Activated CD8-positive, alpha-beta T cell treated with anti-CD3 and anti-CD28 coated beads, Interleukin-2, amount 10 ng/mL, durations not matched to agents 7 days and 5 days (primary cell): ENCODE measurements at regions not wholly inside any gene's neighbourhood (a gene's known extent, or its start where the extent isn't known, plus 50 kb on each side); places are given as distances from the start of the nearest gene placed in this dataset.
"Not testable (repeated sequence)": the region's sequence is repeated elsewhere in the genome, so short reads cannot be mapped to it uniquely, and the experiment has no call there.

Source experiments
- ATAC-seq: fragments of 150-1000 bp; cut with Tn5 transposase; one replicate; pipeline ENCODE4 v1.10.0; 2021; ENCODE audit warnings: moderate library complexity
- CTCF ChIA-PET: fragments of 350-600 bp; sonication (Branson Sonifier 250); formaldehyde crosslinking; loops from one replicate; lab custom pipeline; 2021; ENCODE audit warnings: antibody characterized with exemption; lab: Charles Lee
- POLR2A ChIA-PET: fragments of 350-600 bp; sonication (Branson Sonifier 250); formaldehyde crosslinking; loops from one replicate; lab custom pipeline; 2021; ENCODE audit warnings: antibody characterized with exemption; lab: Charles Lee
- DNase-seq: peaks from one replicate; pipeline ENCODE4 v3.0.0-alpha.2; 2020
- H3K27ac Mint-ChIP-seq: one replicate; pipeline ENCODE4 v1.8.0; 2021; ENCODE audit warnings: mild to moderate bottlenecking, mixed read lengths
- H3K27me3 Mint-ChIP-seq: one replicate; pipeline ENCODE4 v1.8.0; 2021; ENCODE audit warnings: low read depth, mixed read lengths
- H3K36me3 Mint-ChIP-seq: one replicate; pipeline ENCODE4 v1.8.0; 2021; ENCODE audit warnings: low read depth, mixed read lengths
- H3K4me1 Mint-ChIP-seq: one replicate; pipeline ENCODE4 v1.8.0; 2021; ENCODE audit warnings: low read depth, mixed read lengths
- H3K4me3 Mint-ChIP-seq: one replicate; pipeline ENCODE4 v1.8.0; 2021; ENCODE audit warnings: mild to moderate bottlenecking, mixed read lengths
- H3K9me3 Mint-ChIP-seq: one replicate; pipeline ENCODE4 v1.8.0; 2022; ENCODE audit warnings: mixed read lengths; ENCODE audit not compliant: insufficient read depth

DNA sequence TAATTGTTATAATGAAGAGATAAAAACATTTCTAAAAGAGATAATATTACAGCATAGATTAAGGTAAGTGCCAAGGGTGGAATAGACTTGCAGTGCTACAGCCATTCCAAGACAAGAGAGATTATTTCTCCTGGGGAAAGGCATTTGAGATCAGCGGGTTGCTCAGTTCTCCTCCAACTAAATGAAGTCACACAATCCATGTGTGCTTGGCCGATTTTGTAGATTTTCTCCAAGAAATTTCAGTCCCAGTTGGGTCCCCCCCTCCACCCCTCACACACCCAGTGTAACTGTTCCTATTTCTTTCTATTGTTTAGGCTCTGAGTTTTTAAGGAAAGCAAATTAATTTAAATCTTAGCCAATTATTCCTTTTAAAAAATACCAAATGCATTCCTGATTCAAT lies 315.1 kb downstream of the GOLGA6L6 start:
- H3K36me3 Mint-ChIP-seq, POLR2A ChIA-PET, H3K27ac Mint-ChIP-seq, H3K4me1 Mint-ChIP-seq, H3K4me3 Mint-ChIP-seq, CTCF ChIA-PET, H3K9me3 Mint-ChIP-seq, DNase-seq, ATAC-seq, H3K27me3 Mint-ChIP-seq: not testable (repeated sequence)

DNA sequence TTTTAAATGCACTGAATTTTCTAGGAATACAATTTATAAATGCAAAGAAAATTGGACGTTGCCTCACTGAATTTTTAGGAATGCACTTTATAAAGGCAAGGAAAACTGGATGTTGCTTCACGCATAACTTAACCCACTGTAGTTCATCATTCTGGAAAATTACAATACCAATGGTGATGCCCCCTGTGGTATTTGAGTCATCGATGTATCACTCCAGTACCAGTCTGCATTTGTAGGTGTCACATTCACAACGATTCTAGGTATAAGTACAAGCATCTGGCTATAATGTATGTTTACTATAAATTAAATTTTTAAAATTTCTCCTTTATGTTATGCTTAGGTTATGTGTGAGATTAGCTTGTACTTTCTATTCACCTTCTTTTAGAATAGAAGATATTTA lies 320.5 kb downstream of the GOLGA6L6 start:
- H3K9me3 Mint-ChIP-seq, CTCF ChIA-PET, H3K27me3 Mint-ChIP-seq, ATAC-seq, H3K4me3 Mint-ChIP-seq, POLR2A ChIA-PET, H3K36me3 Mint-ChIP-seq, DNase-seq, H3K4me1 Mint-ChIP-seq, H3K27ac Mint-ChIP-seq: not testable (repeated sequence)

DNA sequence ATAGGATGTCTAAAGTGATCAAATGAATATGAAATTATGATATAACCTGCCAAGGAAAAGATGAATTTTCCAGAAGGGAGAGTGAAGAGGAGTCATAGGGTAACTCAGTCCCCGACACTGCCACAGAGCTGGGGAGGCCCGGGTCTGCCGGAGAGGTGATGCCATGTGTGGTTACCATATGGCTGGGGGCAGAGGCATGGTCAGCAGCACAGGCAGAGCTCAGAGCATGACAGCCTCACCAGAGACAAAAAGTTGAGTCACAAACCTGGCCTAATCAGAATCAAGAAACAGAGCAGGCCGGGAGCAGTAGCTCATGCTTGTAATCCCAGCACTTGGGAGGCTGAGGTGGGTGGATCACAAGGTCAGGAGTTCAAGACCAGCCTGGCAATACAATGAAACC lies 322.4 kb downstream of the GOLGA6L6 start:
- H3K4me3 Mint-ChIP-seq, POLR2A ChIA-PET, DNase-seq, H3K4me1 Mint-ChIP-seq, ATAC-seq, H3K27me3 Mint-ChIP-seq, H3K36me3 Mint-ChIP-seq, H3K27ac Mint-ChIP-seq, CTCF ChIA-PET, H3K9me3 Mint-ChIP-seq: not testable (repeated sequence)

DNA sequence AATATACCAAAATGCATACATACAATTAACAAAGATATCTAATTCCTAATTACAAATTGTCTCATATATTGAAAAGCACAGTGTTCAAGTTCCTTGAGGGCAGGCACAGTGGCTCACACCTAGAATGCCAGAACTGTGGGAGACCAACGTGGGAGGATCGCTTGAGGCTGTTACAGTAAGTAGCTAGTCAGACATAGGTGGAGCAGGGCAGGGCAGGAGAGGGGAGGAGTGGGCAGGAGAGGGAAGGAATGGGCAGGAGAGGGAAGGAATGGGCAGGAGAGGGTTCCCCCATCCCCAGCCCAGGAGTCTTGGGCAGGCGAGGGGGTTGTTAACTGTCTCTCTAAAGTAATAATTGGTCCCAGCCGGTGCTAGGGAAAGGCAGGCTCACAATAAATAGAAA lies 325.9 kb downstream of the GOLGA6L6 start:
- CTCF ChIA-PET, POLR2A ChIA-PET, H3K4me3 Mint-ChIP-seq: not testable (repeated sequence)

DNA sequence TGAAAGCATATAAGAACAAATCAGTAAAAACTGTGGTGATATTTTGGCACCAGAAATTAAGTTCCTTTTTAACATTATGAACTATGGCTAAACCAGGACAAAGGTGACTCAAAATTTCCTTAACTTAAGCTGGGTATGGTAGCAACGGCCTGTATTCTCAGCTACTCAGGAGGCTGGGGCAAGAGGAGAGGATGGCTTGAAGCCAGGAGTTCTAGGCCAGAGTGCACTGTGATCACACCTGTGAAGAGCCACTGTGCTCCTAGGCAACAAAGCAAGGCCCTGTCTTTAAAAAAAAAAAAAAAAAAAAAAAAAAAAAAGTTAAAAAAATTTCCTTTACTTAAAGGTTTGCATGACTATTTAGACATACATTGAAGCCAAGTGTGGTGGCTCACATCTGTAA lies 327.5 kb downstream of the GOLGA6L6 start:
- H3K27me3 Mint-ChIP-seq, H3K9me3 Mint-ChIP-seq, H3K27ac Mint-ChIP-seq, CTCF ChIA-PET, H3K4me3 Mint-ChIP-seq, H3K36me3 Mint-ChIP-seq, POLR2A ChIA-PET, ATAC-seq, DNase-seq, H3K4me1 Mint-ChIP-seq: not testable (repeated sequence)

More for the DNA sequence above, 325.9 kb downstream of the GOLGA6L6 start:
- not testable (repeated sequence) for H3K9me3 Mint-ChIP-seq, H3K27me3 Mint-ChIP-seq, DNase-seq, ATAC-seq, H3K27ac Mint-ChIP-seq, H3K4me1 Mint-ChIP-seq, H3K36me3 Mint-ChIP-seq

DNA sequence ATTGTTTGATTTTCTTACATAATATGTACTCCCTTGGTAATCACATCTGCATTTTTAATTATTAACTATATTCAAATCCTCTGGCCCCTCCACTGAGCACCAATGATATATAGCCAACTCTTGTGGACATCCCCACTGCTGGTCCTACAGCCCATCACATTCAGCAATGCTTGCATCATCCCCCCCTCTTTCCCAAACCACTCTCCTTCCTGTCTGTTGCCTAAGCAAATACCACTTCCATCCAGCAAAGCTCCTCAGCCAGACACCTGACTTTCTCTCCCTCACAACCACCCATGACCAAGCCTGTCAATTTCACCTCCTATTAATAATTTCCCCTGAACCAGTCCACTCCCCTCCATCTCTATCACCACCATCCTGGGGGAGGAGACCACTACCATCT lies 330.1 kb downstream of the GOLGA6L6 start:
- H3K9me3 Mint-ChIP-seq, H3K4me3 Mint-ChIP-seq, POLR2A ChIA-PET, H3K36me3 Mint-ChIP-seq, H3K27ac Mint-ChIP-seq, H3K4me1 Mint-ChIP-seq, H3K27me3 Mint-ChIP-seq, CTCF ChIA-PET, ATAC-seq, DNase-seq: not testable (repeated sequence)

DNA sequence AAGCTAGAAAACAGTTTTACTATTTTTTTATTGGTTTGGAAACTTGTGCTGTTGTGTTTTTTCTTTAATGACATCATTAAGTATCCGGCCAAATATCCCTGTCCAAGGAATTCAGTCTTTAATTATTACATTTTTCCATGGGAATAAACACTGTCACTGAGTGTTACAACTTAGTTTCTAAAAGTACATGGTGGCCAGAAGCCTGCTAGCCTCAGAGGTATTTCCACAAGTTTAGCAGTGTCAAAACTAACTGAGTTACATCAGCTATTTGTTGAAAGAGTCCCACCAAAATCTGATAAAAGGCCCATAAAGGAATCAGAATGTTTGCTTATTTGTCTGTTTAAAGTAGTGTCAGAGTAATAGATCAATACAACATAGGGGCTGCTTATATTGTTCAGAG lies 331.6 kb downstream of the GOLGA6L6 start:
- H3K27me3 Mint-ChIP-seq, ATAC-seq, DNase-seq, CTCF ChIA-PET, H3K36me3 Mint-ChIP-seq, H3K9me3 Mint-ChIP-seq, POLR2A ChIA-PET, H3K4me3 Mint-ChIP-seq, H3K4me1 Mint-ChIP-seq, H3K27ac Mint-ChIP-seq: not testable (repeated sequence)

DNA sequence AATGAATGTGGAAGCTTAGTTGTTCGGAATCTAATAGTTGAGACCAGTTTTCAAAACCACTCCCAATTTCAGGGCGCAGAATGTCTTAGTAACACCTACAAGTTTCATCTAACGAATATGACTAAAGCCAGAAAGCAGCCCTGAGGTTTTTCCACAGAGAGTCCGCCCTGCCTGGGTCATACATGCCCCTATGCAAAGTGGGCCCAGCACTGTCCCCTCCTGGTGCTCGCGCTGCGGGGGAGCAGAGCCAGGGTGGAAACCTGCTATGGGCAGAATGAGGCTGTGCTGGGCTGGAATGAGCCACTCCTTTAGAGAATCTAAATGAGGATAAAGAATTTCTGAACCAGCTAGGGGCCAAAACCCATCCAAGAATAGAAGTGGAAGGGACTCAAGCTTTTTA lies 334.0 kb downstream of the GOLGA6L6 start:
- CTCF ChIA-PET, H3K27ac Mint-ChIP-seq: not testable (repeated sequence)

DNA sequence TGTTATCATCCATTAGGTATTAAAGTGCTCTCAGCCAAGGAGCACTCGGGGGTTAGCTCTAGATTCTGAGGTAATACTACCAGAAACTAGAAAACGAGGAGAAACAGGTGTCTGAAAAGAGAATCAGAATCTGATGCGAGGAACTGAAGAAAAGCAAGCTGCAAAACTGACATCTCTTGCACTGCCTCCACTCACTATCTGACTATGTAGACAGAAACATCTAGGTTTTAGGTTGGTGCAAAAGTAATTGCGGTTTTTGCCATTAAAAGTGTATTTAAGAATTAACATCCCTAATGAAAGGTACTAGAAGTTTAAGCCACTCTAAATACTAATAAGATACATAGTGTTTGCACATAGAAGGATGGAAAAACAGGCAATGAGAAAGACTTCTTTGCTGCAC lies 334.4 kb downstream of the GOLGA6L6 start:
- H3K36me3 Mint-ChIP-seq, DNase-seq, H3K4me1 Mint-ChIP-seq, POLR2A ChIA-PET, H3K4me3 Mint-ChIP-seq, CTCF ChIA-PET, ATAC-seq, H3K27ac Mint-ChIP-seq, H3K27me3 Mint-ChIP-seq, H3K9me3 Mint-ChIP-seq: not testable (repeated sequence)

More for the DNA sequence above, 334.0 kb downstream of the GOLGA6L6 start:
- H3K4me1 Mint-ChIP-seq, DNase-seq, H3K9me3 Mint-ChIP-seq, H3K36me3 Mint-ChIP-seq, H3K4me3 Mint-ChIP-seq, POLR2A ChIA-PET, ATAC-seq, H3K27me3 Mint-ChIP-seq: not testable (repeated sequence)

DNA sequence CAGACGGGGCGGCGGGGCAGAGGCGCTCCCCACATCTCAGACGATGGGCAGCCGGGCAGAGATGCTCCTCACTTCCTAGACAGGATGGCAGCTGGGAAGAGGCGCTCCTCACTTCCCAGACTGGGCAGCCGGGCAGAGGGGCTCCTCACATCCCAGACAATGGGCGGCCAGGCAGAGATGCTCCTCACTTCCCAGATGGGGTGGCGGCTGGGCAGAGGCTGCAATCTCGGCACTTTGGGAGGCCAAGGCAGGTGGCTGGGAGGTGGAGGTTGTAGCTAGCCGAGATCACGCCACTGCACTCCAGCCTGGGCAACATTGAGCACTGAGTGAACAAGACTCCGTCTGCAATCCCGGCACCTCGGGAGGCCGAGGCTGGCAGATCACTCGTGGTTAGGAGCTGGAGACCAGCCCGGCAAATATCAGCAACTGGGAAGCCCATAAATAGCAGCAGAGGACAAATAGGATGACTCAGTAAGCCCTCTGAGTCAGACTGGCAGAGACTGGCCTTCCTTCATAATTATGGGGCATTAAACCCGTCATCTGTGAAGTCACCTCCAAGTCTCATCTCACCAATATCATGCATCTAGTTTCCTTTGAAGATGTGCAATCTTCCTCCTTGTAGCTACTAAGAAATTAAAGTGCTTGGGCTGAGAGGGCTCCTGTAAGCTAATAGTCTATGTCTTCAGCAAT lies 337.3 kb downstream of the GOLGA6L6 start:
- H3K36me3 Mint-ChIP-seq, POLR2A ChIA-PET, H3K4me3 Mint-ChIP-seq, H3K9me3 Mint-ChIP-seq, H3K27me3 Mint-ChIP-seq, H3K4me1 Mint-ChIP-seq, DNase-seq, ATAC-seq, H3K27ac Mint-ChIP-seq, CTCF ChIA-PET: not testable (repeated sequence)

DNA sequence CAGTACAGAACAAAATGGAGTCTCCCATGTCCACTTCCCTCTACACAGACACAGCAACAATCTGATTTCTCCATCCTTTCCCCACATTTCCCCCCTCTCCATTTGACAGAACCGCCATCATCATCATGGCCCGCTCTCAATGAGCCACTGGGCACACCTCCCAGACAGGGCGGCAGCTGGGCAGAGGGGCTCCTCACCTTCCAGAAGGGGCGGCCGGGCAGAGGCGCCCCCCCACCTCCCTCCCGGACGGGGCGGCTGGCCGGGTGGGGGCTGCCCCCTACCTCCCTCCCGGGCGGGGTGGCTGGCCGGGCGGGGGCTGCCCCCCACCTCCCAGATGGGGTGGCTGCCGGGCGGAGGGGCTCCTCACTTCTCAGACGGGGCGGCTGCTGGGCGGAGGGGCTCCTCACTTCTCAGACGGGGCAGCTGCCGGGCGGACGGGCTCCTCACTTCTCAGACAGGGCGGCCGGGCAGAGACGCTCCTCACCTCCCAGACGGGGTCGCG lies 337.9 kb downstream of the GOLGA6L6 start:
- POLR2A ChIA-PET, H3K4me1 Mint-ChIP-seq, ATAC-seq, CTCF ChIA-PET, H3K27ac Mint-ChIP-seq, DNase-seq, H3K9me3 Mint-ChIP-seq, H3K36me3 Mint-ChIP-seq, H3K27me3 Mint-ChIP-seq, H3K4me3 Mint-ChIP-seq: not testable (repeated sequence)

DNA sequence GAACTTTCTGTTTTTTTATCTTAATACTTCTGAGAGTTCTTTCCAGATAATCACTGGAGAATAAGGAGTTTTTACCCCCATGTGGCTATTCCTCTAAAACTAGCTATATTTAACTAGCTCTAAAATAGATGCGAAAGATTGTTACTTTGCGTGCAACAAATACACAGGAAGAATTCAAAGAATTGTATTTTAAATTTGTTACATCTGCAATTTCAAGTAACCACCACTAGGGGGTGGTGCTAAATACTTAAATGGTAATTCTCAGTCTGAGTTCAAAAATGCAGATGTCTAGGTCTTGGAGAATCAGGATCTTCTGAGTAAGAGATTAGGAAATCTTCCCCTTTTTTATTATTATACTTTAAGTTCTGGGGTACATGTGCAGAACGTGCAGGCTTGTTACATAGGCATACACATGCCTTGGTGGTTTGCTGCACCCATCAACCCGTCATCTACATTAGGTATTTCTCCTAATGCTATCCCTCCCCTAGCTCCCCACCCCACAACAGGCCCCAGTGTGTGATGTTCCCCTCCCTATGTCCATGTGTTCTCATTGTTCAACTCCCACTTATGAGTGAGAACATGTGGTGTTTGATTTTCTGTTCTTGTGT lies 346.9 kb downstream of the GOLGA6L6 start:
- H3K36me3 Mint-ChIP-seq, H3K27ac Mint-ChIP-seq, ATAC-seq, H3K9me3 Mint-ChIP-seq, POLR2A ChIA-PET, H3K27me3 Mint-ChIP-seq, H3K4me3 Mint-ChIP-seq, DNase-seq, H3K4me1 Mint-ChIP-seq: not testable (repeated sequence)
- CTCF ChIA-PET, result interaction anchor here (0.9 kb wide), 1 partner anchor 18 kb away, joined by 3 read pairs; no protein-coding TSS in a partner anchor
